Embryonic facial prominence (tissue), 1 donor: ENCODE measurements at regions not wholly inside any gene's neighbourhood (a gene's known extent, or its start where the extent isn't known, plus 50 kb on each side); places are given as distances from the start of the nearest gene placed in this dataset.
A peak's percentile ranks its signal among the peaks of the same experiment; 100 is the strongest.

Experiments
- DNase-seq: peaks from one replicate; pipeline ENCODE4 v3.0.0-alpha.2; 2016; ENCODE audit errors: extremely low spot score

DNA sequence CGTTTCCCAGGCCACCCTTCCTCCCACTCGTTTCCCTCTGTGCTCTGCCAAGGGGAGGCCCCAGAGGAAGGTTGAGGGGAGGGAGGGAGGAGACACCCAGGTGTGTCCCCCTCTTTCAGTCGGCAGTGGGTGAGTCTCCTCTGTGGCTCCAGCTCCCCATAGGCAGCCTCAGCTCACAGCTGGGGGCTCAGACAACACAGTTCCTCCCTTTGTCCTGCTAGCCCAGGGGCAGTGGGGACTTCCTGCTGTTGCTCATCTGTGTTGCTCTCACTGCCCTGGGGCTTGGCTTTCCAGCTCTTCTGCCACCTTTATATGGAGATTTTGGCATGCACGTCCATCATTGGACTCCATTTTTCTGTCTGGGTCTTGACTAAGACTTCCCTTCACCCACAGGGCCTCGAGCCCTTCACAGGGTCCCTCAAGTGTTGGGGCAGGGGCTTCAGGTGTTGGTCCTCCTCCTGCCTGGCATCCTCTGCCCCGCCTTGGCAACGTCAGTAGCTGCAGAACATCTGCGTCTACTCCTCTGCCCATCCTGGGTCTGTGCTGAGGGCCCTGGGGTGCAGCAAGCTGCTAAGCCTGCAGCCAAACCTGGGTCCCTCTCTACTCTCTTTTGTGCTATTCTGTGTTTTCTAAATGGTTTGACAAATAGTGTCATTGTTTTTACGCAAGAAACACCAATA, 190.6 kb upstream of the PMEPA1 start:
- DNase-seq = no peak

DNA sequence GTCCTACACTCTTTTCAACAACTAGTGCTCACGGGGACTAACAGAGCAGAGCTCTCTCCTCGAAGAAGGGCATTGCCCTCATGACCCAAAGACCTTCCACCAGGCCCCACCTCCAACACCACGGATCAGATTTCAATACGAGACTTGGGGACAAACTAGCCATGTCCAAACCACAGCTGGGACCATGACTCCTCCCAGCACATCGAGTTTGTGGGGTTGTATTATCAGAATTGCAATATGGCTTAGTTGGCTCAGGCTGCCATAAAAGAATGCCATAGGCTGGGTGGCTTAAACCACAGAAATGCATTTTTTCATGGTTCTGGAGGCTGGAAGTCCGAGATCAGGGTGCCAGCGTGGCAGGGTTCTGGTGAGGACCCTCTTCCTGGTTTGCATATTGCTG, 189.7 kb upstream of the PMEPA1 start:
- DNase-seq = no peak

DNA sequence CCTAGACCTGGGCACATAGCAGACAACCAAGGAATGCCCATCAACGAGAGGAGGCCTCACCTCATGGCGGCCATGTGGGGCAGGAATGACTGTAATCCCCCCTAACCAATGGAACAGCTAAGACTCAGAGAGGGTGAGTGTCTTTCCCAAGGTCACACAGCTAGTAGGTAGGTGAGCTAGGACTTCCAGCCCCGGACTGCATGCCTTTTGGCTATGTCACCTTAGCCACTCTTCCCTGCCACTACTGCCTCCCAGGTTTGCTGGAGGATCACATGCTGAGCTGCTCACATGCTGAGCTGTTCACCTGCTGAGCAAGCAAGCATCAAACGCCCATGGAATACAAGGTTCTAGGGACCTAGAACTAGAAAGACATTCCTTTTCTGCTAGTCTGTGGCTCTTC, 188.5 kb upstream of the PMEPA1 start:
- no peak for DNase-seq

DNA sequence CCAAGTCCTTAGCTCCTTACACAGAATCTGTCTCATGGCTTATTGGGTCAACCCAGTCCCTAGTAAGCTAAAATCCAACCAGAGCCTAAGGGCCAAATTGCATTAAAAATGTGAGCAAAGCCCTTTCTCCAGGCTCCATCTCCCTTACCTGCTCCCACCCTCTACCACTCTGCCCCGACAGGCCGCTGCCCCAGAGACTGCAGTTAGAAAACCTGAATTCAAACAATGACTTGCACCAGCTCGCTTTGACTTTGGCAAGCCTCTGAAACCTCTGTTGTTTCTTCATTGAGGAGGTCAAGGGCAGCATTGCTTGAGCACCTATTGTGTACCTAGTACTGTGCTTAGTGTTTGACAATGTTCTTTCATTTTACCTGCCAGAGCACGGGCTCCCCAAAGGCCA, 188.1 kb upstream of the PMEPA1 start:
- no peak for DNase-seq

DNA sequence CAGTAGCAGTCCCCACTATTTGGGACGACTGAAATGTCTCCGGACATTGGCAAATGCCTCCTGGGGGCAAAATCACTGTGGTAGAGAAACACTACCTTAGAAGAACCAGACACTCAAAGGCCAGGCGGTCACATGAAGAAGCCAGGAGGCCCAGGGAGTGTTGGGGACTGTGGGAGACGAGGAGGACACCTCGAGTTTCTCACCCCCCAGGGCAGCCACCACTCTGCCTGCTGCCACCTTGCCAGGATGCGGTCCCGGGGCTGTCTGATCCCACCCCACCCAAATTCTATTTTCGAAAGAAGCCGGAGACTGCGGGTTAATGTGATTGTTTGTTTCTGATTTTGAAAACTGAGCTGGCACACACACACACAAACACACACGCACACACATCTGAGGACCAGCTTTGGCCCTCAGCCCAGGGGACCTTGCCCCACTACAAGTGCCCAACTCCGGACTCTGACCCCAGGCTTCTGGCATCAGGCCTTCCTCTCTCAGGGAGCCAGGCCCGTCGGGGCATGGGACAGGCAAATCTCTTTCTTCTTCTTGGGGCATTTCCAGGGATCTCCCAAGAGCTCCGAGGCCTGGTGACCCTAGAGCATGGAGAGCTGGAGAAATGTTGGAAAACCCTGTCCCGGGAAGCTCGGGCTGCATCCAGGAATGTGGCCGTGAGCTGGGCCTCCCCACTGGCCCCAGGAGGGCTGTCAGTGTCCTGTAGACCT, 187.5 kb upstream of the PMEPA1 start:
- no peak for DNase-seq

DNA sequence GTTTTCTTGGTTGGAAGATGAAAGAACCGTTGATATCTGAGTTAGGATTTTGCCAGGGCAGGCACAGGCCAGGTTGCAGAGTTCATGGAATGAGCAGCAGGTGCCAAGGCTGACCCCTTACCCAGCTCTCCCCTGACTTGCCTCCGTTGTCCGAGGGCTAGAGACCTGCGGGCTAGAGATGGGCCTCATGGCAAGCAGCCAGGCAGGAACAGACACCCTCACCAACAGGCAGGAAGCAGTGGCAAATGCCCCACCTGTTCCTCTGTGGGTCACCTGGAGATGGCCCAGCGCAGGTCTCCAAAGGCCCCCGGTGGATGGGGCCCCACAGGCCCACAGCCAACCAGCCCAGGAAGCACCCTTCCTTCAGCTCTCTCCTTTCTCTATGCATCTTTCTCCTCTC, 186.7 kb upstream of the PMEPA1 start:
- DNase-seq = no peak

DNA sequence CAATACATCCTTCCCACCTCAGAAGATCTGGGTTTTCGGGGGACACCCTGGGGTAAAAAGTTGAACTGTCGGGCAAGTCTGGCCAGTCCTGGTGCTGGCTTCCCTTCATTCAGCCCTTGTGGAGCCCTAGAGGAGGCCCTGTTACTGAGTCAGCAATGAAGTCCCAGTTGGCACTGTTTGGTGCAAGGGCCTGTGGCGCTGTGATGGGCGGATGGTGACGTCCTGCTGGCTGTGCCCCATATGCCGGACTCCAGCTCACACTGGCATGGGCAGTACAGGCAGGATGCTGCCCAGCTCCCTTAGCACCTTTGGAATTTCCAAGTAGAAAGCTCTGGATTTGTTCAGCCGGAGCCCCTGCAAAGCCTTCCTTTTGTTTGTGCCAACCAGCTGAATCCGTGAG, 186.2 kb upstream of the PMEPA1 start:
- DNase-seq = no peak

DNA sequence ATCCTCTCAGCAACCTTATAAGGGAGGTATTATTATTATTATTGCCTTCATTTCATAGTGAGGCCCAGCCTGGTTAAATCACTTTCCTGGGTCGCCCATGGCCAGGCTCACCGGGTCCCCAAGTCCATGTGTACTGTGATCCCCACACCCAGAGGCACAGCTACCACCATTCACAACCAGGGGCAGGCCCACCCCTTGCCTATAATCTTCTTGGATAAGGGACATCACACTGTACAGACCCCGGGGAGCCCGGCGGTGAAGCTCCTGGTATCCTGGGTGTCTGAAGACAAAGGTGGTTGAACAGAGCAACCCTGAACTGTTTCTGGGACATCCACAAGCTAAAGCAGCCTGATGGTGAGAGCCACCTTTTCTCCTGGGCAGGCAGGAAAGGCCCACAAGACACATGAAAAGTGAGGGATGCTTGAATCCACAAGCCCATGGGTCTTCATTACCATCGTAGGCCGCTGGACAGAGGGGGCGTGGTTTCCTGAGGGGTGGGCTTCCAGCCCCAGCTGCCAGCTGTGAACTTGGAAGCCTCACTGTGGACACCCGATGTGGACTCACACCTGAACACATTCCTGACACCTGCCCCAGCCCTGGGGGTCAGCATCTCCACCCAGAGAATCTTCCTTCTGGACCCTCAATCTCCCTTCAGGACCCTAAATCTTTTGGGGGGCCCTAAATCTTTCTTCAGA, 185.5 kb upstream of the PMEPA1 start:
- no peak for DNase-seq

DNA sequence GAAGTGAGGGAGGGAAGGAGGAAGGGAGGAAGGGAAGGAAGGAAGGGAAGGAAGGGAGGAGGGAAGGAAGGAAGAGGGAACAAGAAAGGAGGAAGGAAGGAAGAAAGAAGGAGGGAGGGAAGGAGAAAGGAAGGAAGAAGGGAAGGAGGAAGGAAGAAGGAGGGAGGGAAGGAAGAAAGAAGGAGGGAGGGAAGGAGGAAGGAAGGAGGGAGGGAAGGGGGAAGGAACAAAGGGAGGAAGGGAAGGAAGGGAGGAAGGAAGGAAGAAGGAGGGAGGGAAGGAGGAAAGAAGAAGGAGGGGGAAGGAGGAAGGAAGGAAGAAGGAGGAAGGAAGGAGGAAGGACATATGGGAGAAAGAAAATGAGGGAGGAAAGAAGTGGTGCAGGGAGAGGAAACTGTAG, 184.7 kb upstream of the PMEPA1 start:
- DNase-seq = no peak

DNA sequence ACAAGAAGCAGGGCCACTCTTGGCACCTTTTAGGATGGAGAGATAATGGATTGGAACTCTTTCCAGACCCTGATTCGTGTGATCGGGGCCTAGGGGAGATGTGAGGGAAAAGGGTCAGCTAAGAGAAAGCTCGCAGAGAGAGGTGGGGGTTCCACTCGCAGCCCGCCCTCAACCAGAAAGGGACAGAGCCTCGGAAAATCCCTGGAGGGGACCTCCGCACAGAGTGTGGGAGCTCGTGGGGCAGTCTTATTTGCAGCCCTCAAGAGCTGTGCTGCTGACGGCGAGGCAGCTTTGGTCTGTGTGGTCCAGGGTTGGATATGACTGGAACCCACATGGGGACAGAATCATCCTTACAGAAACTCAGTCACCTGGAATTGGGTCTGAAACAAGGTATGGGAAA, 184.3 kb upstream of the PMEPA1 start:
- DNase-seq = no peak

DNA sequence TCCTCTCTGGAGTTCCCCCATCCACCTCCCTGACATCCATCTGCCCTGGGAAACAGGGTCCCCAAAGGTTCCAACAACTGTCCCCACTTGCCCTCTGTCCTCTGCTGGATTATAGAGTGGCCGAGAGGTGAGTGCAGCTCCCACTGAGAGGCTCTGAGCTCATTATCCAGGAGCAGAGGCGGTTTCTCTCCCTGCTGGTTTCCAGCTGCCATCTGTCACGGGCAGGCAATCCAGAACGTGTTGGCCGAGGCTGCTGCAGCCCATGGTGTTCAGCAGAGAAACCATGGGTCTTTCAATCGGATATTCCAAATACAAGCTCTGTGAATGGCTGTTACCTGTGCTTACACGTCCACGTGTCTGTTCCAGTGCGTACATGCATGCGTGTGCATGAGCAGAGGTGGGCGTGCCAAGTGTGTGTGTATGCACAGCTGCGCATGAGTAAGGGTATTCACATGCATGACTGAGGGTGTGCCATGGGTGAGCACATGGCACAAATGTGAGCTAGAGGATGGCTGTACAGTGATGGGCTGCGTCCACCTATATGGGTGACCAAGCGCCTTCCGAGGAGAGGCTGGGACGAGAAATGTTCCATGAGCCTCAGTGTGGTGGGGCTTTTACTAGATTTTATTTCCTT, 183.7 kb upstream of the PMEPA1 start:
- no peak for DNase-seq

DNA sequence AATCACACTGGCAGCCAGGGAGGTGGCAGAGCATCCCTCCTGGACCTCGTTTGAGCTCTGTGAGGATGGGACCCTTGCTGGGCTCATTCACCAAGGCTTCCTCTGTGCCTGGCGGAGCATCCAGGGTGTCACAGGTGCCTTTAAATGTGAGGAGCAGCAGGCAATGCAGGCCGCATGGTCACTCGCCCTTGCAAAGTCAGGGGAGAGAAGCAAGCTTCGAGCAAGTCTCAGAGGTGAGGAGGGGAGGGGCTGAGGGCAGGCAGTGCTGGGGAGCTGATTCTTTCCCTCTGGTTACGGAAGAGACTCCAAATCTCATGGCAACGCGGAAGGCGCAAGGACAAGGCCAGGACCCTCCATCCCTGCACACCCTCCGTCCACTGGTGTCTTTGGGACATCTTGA, 182.7 kb upstream of the PMEPA1 start:
- no peak for DNase-seq

DNA sequence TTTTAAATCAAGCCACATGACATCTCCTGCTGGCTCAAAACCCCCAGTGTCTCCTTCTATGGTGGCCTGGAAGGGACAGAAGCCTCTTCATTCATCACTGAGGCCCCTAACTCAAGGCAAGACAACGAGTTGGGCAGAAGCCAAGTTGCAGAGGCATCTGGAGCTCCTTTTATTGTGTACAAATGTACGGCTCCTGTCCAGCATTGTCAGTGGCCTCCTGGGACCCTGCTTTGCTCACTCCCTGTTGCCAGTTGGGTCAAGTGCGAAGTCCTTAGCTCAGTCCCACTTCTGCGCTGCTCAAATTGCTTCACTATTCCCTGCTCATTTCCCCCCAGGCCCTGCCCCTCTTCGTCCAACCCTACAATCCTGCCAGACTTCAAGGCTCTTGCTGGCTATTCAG, 181.2 kb upstream of the PMEPA1 start:
- DNase-seq = no peak

DNA sequence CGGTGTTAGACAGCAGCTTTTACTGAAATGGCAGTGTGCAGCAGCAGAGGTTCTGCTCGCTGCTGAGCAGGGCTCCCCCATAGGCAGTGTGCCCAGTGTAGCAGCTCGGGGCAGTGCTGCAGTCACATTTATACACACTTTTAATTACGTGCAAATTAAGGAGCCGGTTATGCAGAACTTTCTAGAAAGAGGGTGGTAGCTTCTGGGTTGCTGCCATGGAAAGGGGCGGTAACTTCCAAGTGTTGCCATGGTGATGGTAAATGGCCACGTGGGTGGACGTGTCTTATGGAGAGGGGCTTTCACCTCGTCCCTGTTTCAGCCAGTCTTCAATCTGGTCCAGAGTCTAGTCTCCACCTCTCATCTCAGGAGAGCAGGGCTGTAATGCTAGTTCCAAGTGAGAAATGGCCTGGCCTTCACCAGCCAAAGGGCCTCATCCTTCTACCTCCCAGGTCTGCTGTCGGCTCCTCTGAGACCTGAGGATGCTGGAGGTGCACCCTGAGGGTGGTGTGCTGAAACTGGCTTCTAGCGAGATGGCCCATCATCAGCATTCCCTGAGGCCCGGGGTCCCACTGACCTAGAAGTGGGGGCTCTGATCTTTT, 180.5 kb upstream of the PMEPA1 start:
- no peak for DNase-seq

DNA sequence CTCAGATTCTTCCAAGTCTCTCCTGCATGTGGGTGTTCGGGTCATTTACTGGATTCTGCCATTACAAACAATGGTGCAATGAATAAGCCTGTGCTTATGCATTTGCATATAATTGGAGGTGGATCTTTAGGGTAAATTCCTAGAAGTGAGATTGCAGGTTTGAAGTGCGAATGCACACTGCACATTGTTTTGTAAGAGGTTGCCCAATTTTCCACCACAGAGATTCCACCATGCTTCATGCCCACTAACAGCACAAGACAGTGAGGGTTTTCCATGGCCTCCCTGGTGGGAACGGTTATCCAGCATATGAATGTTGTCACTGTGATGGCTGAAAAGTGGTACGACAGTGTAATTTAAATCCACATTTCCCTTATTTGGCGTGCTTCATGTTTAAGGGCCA, 178.8 kb upstream of the PMEPA1 start:
- DNase-seq = no peak

DNA sequence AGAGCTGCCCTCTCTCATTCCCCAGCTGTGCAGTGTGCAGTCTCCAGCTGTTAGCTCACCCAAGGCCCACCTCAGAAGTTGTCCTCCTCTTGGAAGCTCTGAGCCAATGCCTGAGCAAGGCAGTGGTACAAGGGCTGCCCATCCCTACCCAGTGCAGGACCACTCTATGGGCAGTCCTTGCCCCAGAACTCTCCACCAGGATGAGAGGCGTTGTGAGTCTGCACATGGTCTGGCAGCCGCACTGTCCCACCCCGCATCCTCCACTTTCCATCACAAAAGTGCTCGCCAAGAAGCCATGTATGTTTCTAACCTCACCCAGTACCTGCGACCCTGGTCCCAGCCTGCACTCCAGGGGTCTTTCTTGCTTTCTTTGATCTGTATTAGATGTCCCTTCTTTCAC, 175.1 kb upstream of the PMEPA1 start:
- DNase-seq = no peak

DNA sequence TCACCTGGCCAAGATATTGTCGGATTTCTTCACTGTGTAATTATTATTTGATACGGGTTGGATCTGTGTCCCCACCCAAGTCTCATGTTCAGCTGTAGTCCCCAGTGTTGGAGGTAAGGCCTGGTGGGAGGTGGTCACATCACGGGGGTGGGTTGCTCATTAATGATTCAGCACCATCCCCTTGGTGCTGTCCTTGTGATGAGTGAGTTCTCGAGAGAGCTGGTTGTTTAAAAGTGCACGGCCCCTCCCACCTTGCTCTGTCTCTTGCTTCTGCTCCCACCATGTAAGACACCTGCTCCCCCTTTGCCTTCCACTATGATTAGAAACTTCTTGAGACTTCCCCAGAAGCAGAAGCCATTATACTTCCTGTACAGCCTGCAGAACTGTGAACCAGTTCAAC, 173.9 kb upstream of the PMEPA1 start:
- DNase-seq = no peak

DNA sequence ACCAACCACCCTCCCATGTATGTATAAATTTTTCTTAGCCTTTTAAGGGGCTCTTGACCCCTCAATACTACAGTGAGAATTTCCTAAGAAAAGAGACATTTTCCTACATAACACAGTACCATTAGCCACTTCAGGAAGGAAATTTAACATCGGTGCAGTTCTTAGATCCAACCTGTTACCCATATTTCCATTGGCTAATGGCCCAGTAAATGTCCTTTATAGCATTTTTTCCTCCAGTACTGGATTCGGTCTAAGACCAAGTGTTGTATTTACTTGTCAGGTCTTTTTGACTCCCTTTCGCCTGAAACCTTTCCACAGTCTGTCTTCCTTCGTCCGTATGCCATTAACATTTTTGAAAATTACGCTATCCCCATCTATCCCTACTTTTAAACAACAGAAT, 173.4 kb upstream of the PMEPA1 start:
- no peak for DNase-seq

DNA sequence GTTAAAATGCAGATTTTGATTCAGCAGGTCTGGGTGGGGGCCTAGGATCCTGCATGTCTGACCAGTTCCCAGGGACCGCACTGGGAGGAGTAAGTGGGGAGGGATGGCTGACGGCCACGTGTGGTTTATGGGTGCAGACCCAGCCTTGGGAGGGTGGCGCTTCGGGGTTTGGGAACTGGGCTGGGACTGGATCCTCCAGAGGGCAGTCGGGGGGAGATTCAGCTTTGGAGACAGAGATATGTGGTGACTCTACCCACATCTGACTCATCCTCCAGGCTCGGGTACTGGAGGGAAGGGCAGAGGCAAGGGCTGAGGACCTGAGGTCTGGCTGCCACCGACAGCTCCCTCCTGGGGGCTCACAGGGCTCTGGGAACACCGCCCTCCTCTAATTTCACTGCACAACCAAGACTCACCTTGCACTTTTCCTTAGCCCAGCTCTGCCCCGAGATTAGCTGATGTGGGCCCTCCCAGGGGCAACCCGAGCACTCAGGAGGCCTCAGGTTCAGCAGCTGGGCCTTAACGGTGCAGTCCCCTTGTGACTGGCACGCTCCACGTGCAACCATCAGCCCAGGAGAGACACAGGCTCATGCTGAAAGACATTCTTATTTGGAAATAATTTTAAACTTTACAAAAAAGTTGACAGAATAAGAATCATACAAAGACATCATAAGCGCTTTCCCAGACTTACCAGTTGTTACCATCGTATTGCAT, 172.8 kb upstream of the PMEPA1 start:
- DNase-seq = no peak

DNA sequence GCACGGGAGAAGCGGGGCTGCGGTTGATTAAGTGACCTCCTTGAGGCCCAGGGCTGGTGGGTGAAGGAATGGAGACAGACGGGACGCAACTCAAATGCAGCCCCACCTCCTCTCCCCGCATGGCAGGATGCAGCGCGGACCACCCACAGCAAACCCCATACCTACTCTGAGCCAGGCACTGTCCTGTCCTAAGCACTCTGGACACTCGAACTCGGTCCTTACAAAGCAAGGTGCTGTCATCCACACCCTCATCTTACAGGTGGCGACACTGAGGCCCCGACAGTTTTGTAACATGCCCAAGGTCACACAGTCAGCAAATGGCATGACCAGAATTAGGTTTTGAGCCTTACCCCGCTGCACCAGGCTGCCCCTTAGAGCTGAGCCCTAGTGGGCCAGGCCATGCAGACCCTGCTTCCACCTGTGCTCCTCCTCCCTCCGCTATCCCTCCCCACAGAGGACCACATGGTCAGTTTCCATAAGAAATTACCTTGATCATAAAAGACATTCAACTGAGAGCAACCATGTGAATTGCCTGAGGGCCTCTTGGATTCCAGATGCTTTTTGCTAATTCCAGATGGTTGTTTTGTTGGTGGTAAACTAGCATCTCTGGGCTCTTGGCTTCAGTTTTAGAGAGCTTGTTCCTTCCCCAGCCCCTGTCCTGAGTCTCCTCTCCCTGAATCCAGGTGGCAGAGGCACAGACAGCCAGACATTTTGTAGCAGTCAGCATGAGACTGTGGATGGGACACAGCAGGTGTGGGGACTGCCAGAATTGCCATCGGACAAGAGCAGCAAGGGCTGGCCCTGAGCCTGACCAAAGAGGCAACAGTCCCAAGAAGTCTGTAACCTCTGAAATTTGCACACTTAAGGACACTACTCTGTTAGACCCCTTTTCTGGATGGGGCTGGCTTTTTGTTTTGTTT, 171.9 kb upstream of the PMEPA1 start:
- no peak for DNase-seq

DNA sequence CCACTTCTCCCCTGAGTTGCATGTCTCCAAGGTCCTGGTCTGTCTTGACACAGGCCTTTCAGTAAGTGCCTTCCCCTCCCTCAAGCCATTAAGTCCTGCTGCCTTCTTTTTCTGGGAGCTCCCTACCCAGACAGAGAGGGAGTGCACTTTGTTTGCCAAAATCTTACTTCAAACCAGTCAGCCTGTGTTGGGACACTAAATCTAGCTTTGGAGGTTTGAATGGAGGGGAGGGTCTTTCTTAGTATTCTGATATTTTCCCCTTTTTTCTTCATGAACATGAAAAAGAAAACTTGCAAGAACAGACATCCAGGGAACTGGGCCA, 170.7 kb upstream of the PMEPA1 start:
- peak; percentile 59 for DNase-seq
